GM18870 (cell line): ENCODE measurements at regions not wholly inside any gene's neighbourhood (a gene's known extent, or its start where the extent isn't known, plus 50 kb on each side); places are given as distances from the start of the nearest gene placed in this dataset.

ENCODE experiments used
- ATAC-seq: cut with Tn5 transposase; IDR thresholded peaks from one replicate; pipeline ENCODE4 v1.9.1; 2021; ENCODE audit warnings: moderate library complexity; ENCODE audit not compliant: unreplicated experiment

GRCh38 chr6:40340957-40341356 is 246.2 kb downstream of the LRFN2 start:
- ATAC-seq, result no peak

GRCh38 chr6:40340196-40340595 is 247.0 kb downstream of the LRFN2 start:
- no peak for ATAC-seq

GRCh38 chr6:40338306-40338705 is 248.9 kb downstream of the LRFN2 start:
- ATAC-seq, result no peak

GRCh38 chr6:40336940-40337760 is 250.0 kb downstream of the LRFN2 start:
- no peak for ATAC-seq

- ATAC-seq, result no peak
These were observed 250.9 kb downstream of the LRFN2 start for GRCh38 chr6:40336296-40336695.

GRCh38 chr6:40334496-40335270 is 252.5 kb downstream of the LRFN2 start:
- ATAC-seq, result no peak

GRCh38 chr6:40331545-40331944 is 255.6 kb downstream of the LRFN2 start:
- no peak for ATAC-seq

GRCh38 chr6:40330301-40330721 is 256.9 kb downstream of the LRFN2 start:
- no peak for ATAC-seq

- ATAC-seq, result no peak
These were observed 258.1 kb downstream of the LRFN2 start for GRCh38 chr6:40328986-40329545.

- no peak for ATAC-seq
These were observed 258.7 kb downstream of the LRFN2 start for GRCh38 chr6:40328386-40328985.

- no peak for ATAC-seq
These were observed 260.3 kb downstream of the LRFN2 start for GRCh38 chr6:40326714-40327421.

- no peak for ATAC-seq
These were observed 261.4 kb downstream of the LRFN2 start for GRCh38 chr6:40325791-40326190.

GRCh38 chr6:40325041-40325440 is 262.1 kb downstream of the LRFN2 start:
- no peak for ATAC-seq

- no peak for ATAC-seq
These were observed 263.1 kb downstream of the LRFN2 start for GRCh38 chr6:40323881-40324634.

GRCh38 chr6:40322336-40322735 is 264.8 kb downstream of the LRFN2 start:
- ATAC-seq, result no peak

- no peak for ATAC-seq
These were observed 265.5 kb downstream of the LRFN2 start for GRCh38 chr6:40321616-40322015.

GRCh38 chr6:40320947-40321346 is 266.2 kb downstream of the LRFN2 start:
- ATAC-seq, result no peak

GRCh38 chr6:40320441-40320840 is 266.7 kb downstream of the LRFN2 start:
- no peak for ATAC-seq

GRCh38 chr6:40319124-40319523 is 268.0 kb downstream of the LRFN2 start:
- ATAC-seq, result no peak

GRCh38 chr6:40315060-40315459 is 272.1 kb downstream of the LRFN2 start:
- no peak for ATAC-seq
